ENCODE measurements at regions not wholly inside any gene's neighbourhood (a gene's known extent, or its start where the extent isn't known, plus 50 kb on each side); places are given as distances from the start of the nearest gene placed in this dataset.

DNA sequence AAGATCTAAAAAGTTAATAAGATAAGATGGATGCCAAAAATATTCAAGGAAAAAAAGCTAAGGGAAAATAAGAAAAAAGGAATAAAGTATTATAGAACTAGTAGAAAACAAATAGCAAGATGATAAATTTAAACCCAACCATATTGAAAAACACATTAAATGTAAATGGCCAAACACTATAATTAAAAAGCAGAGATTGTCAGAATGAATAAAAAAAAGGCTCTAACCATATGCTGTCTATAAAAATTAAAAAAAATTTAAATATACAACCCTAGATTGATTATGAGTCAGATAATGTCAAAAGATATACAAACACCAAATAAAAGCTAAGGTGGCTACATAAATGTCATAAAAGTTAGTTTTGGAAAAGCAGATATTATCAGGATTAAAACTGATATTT is 617.5 kb upstream of the SGCG start:
- H3K36me3 ChIP-seq: no peaks in the 10 kb centered on the region
- H3K4me1 ChIP-seq (ENCODE audit: control insufficient read depth in 1 of 2, low read depth in 2 of 2): no peaks in the 10 kb centered on the region
- H3K9me3 ChIP-seq: no peaks in the 10 kb centered on the region
- ATAC-seq (ENCODE audit: insufficient number of reproducible peaks, low FRiP score, low read depth): no peak
- no peaks in the 10 kb centered on the region for H3K27me3 ChIP-seq (replicated peaks; ENCODE audit: insufficient read depth)
- TF ChIP-seq, protein P1, sequence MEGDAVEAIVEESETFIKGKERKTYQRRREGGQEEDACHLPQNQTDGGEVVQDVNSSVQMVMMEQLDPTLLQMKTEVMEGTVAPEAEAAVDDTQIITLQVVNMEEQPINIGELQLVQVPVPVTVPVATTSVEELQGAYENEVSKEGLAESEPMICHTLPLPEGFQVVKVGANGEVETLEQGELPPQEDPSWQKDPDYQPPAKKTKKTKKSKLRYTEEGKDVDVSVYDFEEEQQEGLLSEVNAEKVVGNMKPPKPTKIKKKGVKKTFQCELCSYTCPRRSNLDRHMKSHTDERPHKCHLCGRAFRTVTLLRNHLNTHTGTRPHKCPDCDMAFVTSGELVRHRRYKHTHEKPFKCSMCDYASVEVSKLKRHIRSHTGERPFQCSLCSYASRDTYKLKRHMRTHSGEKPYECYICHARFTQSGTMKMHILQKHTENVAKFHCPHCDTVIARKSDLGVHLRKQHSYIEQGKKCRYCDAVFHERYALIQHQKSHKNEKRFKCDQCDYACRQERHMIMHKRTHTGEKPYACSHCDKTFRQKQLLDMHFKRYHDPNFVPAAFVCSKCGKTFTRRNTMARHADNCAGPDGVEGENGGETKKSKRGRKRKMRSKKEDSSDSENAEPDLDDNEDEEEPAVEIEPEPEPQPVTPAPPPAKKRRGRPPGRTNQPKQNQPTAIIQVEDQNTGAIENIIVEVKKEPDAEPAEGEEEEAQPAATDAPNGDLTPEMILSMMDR (IDR thresholded peaks at IDR 0.05): no peak
- H3K4me3 ChIP-seq: no peak overlapping the region
- no peak overlapping the region for H3K27ac ChIP-seq
- no peak for DNase-seq (ENCODE audit: low spot score)

DNA sequence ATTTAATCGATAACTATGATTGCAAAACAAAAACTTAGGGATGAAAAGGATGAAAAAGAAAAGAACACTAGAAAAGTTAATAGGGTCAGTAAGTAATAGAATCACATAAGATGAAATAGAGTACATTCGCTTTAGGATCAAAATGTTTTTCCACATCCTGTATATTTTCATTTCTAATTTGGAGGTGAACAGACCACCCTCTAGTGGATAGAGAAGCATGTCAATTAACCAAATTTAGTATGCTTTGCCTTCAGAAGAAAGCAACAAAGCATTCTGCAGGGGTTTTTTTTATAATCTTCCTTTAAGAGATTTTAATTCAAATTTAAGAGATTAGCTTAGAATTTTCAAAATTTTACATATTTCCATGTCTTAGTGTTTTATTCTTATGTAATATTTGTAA is 611.0 kb upstream of the SGCG start:
- no peak overlapping the region for H3K27ac ChIP-seq
- ATAC-seq (ENCODE audit: insufficient number of reproducible peaks, low FRiP score, low read depth): no peak
- H3K9me3 ChIP-seq: no peaks in the 10 kb centered on the region
- DNase-seq (ENCODE audit: low spot score): no peak
- TF ChIP-seq, protein P1 (IDR thresholded peaks at IDR 0.05): no peak
- H3K4me1 ChIP-seq (ENCODE audit: control insufficient read depth in 1 of 2, low read depth in 2 of 2): no peaks in the 10 kb centered on the region
- no peaks in the 10 kb centered on the region for H3K27me3 ChIP-seq (replicated peaks; ENCODE audit: insufficient read depth)
- no peak overlapping the region for H3K4me3 ChIP-seq
- no peaks in the 10 kb centered on the region for H3K36me3 ChIP-seq

DNA sequence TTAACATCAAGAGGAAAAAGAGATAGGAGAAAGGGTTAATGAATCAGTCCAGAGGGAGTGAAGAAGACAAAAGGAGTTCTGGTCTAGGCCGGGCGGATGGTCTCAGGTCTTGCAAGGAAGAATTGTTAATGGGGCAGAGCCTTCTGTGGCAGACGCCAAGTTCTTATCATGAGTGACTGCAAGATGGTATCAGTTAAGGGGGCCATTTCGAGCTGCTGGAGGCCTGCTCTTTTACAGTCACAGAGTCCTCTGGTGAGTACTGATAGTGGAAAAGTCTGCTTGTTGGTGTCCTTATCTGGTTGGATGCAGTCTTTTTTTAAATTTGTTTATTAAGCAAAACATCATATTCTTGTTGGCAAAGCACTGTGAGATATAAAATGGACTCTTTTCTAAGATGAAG is 590.9 kb upstream of the SGCG start:
- H3K4me3 ChIP-seq: no peak overlapping the region
- ATAC-seq (ENCODE audit: insufficient number of reproducible peaks, low FRiP score, low read depth) (no peak), DNase-seq (ENCODE audit: low spot score) (no peak)
- H3K27ac ChIP-seq: no peak overlapping the region
- H3K36me3 ChIP-seq: no peaks in the 10 kb centered on the region
- TF ChIP-seq, protein P1 (IDR thresholded peaks at IDR 0.05): no peak
- no peaks in the 10 kb centered on the region for H3K27me3 ChIP-seq (replicated peaks; ENCODE audit: insufficient read depth)
- H3K4me1 ChIP-seq (ENCODE audit: control insufficient read depth in 1 of 2, low read depth in 2 of 2): no peaks in the 10 kb centered on the region
- H3K9me3 ChIP-seq: no peaks in the 10 kb centered on the region

DNA sequence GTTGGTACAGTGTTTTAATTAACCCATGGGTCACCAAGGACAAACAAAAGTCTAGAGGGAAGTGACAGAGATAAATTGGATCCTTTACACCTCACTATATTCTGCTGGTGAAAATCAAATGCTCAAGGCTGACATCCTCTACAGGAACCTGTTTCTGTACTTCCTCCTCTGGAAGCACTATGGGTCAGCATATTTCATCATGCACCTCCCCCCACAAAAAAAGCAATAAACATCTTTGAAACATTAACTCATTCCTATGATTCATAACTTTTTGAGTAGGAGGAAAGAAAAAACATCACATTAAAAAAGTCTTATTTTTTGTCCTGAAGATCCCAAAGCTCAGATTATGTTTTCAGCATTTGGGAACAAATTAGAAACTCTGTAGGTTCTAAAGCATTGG is 588.3 kb upstream of the SGCG start:
- TF ChIP-seq, protein P1 (IDR thresholded peaks at IDR 0.05): no peak
- no peak overlapping the region for H3K4me3 ChIP-seq
- H3K27me3 ChIP-seq (replicated peaks; ENCODE audit: insufficient read depth): no peaks in the 10 kb centered on the region
- no peak overlapping the region for H3K27ac ChIP-seq
- DNase-seq (ENCODE audit: low spot score) (no peak), ATAC-seq (ENCODE audit: insufficient number of reproducible peaks, low FRiP score, low read depth) (no peak)
- no peaks in the 10 kb centered on the region for H3K9me3 ChIP-seq
- H3K36me3 ChIP-seq: no peaks in the 10 kb centered on the region
- peaks cover 0 to 13% of the 10 kb centered on the region in 2 donors for H3K4me1 ChIP-seq (ENCODE audit: control insufficient read depth in 1 of 2, low read depth in 2 of 2)

DNA sequence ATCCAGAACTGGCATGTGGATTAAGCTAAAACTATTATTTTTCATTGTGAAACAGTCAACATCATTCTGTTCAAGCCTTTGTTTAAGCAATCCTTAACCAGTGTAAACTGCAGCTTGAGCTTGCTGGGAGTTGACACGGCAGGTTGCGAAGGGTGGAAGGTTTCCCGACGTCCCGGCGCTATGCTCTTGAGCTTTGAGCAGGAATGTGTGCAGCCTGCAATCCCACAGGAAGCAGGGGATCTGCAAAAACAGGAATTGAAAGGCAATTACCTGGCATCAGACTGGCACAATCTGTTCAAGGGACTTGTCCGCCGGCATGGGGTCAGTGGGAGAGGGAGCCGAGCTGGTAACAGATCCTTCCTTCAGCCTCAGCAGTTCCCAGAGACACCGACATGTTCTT is 586.7 kb upstream of the SGCG start:
- TF ChIP-seq, protein P1 (IDR thresholded peaks at IDR 0.05): no peak
- H3K4me1 ChIP-seq (ENCODE audit: control insufficient read depth in 1 of 2, low read depth in 2 of 2): peaks cover 0 to 13% of the 10 kb centered on the region in 2 donors
- no peak overlapping the region for H3K27ac ChIP-seq
- ATAC-seq (ENCODE audit: insufficient number of reproducible peaks, low FRiP score, low read depth) (no peak), DNase-seq (ENCODE audit: low spot score) (no peak)
- H3K9me3 ChIP-seq: no peaks in the 10 kb centered on the region
- no peaks in the 10 kb centered on the region for H3K36me3 ChIP-seq
- no peaks in the 10 kb centered on the region for H3K27me3 ChIP-seq (replicated peaks; ENCODE audit: insufficient read depth)
- H3K4me3 ChIP-seq: no peak overlapping the region
